SK-N-SH (cell line): ENCODE measurements at regions not wholly inside any gene's neighbourhood (a gene's known extent, or its start where the extent isn't known, plus 50 kb on each side); places are given as distances from the start of the nearest gene placed in this dataset.

Experiments
- CTCF ChIP-seq: fragments of 200-600 bp; sonication (generic); IDR thresholded peaks from 2 replicates; pipeline ENCODE4 v1.6.1; 2017; ENCODE audit warnings: antibody characterized with exemption, mild to moderate bottlenecking, moderate library complexity
- ELF1 ChIP-seq: IDR thresholded peaks from 2 replicates; pipeline ENCODE4 v1.4.0; 2012
- FOXJ3 ChIP-seq: sonication (generic); formaldehyde crosslinking; IDR thresholded peaks from 2 replicates; pipeline ENCODE4 v1.5.1; 2020; ENCODE audit warnings: mild to moderate bottlenecking, missing genetic modification reagents
- FOXM1 ChIP-seq: IDR thresholded peaks from 2 replicates; pipeline ENCODE4 v1.4.0; 2012; ENCODE audit warnings: low read depth, mild to moderate bottlenecking
- GABPA ChIP-seq: IDR thresholded peaks from 2 replicates; pipeline ENCODE4 v1.4.0; 2012; ENCODE audit warnings: low read depth, mild to moderate bottlenecking
- IRF3 ChIP-seq: fragments of 150-350 bp; IDR thresholded peaks from 2 replicates; pipeline ENCODE4 v1.6.1; 2016; ENCODE audit warnings: mild to moderate bottlenecking, low read depth, low read length
- NRF1 ChIP-seq: IDR thresholded peaks from 2 replicates; pipeline ENCODE4 v1.6.1; 2012; ENCODE audit warnings: low read depth, mild to moderate bottlenecking, low read length
- POLR2AphosphoS5 ChIP-seq: IDR thresholded peaks from 2 replicates; pipeline ENCODE4 v1.6.1; 2012; ENCODE audit warnings: low read depth, low read length
- TAF1 ChIP-seq: IDR thresholded peaks from 2 replicates; pipeline ENCODE4 v1.6.1; 2012; ENCODE audit warnings: low read depth, mild to moderate bottlenecking, low read length, moderate library complexity, borderline replicate concordance
- TEAD4 ChIP-seq: IDR thresholded peaks from 2 replicates; pipeline ENCODE4 v1.4.0; 2012; ENCODE audit warnings: mild to moderate bottlenecking, borderline replicate concordance; ENCODE audit not compliant: insufficient read depth
- YY1 ChIP-seq: IDR thresholded peaks from 2 replicates; pipeline ENCODE4 v1.4.0; 2012; ENCODE audit warnings: low read depth, mild to moderate bottlenecking
- TF ChIP-seq, protein P1 (sequence below): IDR thresholded peaks from 2 replicates; pipeline ENCODE4 v1.4.0; 2012; ENCODE audit warnings: low read depth

DNA sequence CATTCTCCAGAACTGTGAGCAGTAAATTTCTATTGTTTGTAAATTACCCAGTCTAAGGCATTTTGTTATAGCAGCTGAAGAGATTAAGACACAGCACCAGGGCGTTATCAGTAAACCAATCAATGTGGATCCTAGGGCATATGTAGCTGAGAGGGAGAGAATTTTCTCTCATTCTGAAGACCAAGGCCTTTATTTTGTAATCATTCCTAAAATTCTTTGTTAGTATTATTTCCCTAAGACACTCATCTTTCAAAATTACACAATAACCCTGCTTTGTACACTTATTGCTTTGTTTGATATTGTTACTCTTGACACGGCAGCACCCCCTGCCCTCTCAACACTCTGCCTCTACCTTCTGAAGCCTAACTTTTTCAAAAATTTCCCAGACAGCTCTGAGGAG, 419.1 kb downstream of the SLC4A3 start:
- TF ChIP-seq CTCF, result no peak
- no peak for TF ChIP-seq NRF1
- no peak for TF ChIP-seq YY1
- TF ChIP-seq ELF1, result no peak
- no peak for TF ChIP-seq POLR2AphosphoS5
- TF ChIP-seq FOXM1, result no peak
- TF ChIP-seq GABPA, result no peak
- no peak for TF ChIP-seq TEAD4
- no peak for TF ChIP-seq FOXJ3
- no peak for TF ChIP-seq IRF3
- no peak for TF ChIP-seq TAF1
- TF ChIP-seq, protein P1, sequence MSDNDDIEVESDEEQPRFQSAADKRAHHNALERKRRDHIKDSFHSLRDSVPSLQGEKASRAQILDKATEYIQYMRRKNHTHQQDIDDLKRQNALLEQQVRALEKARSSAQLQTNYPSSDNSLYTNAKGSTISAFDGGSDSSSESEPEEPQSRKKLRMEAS, result no peak
